ENCODE measurements at regions not wholly inside any gene's neighbourhood (a gene's known extent, or its start where the extent isn't known, plus 50 kb on each side); places are given as distances from the start of the nearest gene placed in this dataset.
A peak's percentile ranks its signal among the peaks of the same experiment; 100 is the strongest.

GRCh38 chr18:10258836-10259474, 195.5 kb upstream of the APCDD1 start:
- no peak overlapping the region for H3K4me3 ChIP-seq (ENCODE audit: low read length)
- no peaks in the 10 kb centered on the region for H3K27me3 ChIP-seq (ENCODE audit: insufficient read depth, low read depth, low read length)
- H3K9ac ChIP-seq (ENCODE audit: low read length): no peak overlapping the region
- no peaks in the 10 kb centered on the region for H3K9me3 ChIP-seq (ENCODE audit: low read length)
- no peaks in the 10 kb centered on the region for H3K9me2 ChIP-seq (ENCODE audit: insufficient read depth, low read length)
- H3K4me2 ChIP-seq (ENCODE audit: low read length): no peak overlapping the region
- no peaks in the 10 kb centered on the region for H3K79me2 ChIP-seq (replicated peaks; ENCODE audit: insufficient read depth, low read length)
- no peaks in the 10 kb centered on the region for H3K36me3 ChIP-seq (ENCODE audit: insufficient read depth, low read length)
- H3K27ac ChIP-seq (ENCODE audit: low read length): no peak overlapping the region
- H3F3A ChIP-seq (ENCODE audit: insufficient read depth, low read length, poor library complexity, severe bottlenecking): no peaks in the 10 kb centered on the region
- H2AFZ ChIP-seq (ENCODE audit: low read depth, low read length): no peak overlapping the region
- TF ChIP-seq CTCF (IDR thresholded peaks at IDR 0.05; ENCODE audit: poor library complexity, severe bottlenecking) (no peak), SMC3 (conservative IDR thresholded peaks at IDR 0.05; ENCODE audit: poor library complexity) (no peak), EZH2 (IDR thresholded peaks at IDR 0.05; ENCODE audit: borderline replicate concordance, insufficient read depth, low read length, poor library complexity, severe bottlenecking) (no peak), TAF1 (IDR thresholded peaks at IDR 0.05; ENCODE audit: low read depth) (no peak), MXI1 (conservative IDR thresholded peaks at IDR 0.05; ENCODE audit: poor library complexity, severe bottlenecking) (no peak), EP300 (conservative IDR thresholded peaks at IDR 0.05; ENCODE audit: poor library complexity, severe bottlenecking) (no peak), POLR2AphosphoS5 (IDR thresholded peaks at IDR 0.05) (no peak), RAD21 (conservative IDR thresholded peaks at IDR 0.05) (no peak)
- TF ChIP-seq, protein P1, sequence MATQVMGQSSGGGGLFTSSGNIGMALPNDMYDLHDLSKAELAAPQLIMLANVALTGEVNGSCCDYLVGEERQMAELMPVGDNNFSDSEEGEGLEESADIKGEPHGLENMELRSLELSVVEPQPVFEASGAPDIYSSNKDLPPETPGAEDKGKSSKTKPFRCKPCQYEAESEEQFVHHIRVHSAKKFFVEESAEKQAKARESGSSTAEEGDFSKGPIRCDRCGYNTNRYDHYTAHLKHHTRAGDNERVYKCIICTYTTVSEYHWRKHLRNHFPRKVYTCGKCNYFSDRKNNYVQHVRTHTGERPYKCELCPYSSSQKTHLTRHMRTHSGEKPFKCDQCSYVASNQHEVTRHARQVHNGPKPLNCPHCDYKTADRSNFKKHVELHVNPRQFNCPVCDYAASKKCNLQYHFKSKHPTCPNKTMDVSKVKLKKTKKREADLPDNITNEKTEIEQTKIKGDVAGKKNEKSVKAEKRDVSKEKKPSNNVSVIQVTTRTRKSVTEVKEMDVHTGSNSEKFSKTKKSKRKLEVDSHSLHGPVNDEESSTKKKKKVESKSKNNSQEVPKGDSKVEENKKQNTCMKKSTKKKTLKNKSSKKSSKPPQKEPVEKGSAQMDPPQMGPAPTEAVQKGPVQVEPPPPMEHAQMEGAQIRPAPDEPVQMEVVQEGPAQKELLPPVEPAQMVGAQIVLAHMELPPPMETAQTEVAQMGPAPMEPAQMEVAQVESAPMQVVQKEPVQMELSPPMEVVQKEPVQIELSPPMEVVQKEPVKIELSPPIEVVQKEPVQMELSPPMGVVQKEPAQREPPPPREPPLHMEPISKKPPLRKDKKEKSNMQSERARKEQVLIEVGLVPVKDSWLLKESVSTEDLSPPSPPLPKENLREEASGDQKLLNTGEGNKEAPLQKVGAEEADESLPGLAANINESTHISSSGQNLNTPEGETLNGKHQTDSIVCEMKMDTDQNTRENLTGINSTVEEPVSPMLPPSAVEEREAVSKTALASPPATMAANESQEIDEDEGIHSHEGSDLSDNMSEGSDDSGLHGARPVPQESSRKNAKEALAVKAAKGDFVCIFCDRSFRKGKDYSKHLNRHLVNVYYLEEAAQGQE (IDR thresholded peaks at IDR 0.05; ENCODE audit: borderline replicate concordance): no peak
- H4K20me1 ChIP-seq (ENCODE audit: insufficient read depth): no peaks in the 10 kb centered on the region

DNA sequence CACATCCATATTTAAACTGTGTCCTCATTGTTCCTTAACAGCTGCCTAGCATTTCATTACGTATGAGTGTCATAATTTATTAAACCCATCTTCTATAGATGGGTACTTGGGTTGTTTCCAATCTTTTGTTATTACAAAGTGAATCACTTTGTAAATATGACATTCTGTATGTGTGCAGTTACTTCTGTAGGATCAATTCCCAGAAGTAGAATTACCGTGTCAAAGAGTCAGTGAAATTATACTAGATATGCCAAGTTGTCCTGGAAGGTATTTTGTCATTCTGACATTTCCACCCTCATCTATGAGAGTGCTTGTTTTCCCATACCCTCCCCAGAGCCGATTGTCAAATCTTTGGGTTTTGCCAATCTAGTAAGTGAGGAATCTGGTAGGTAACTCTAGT, 194.5 kb upstream of the APCDD1 start:
- H3K27me3 ChIP-seq (ENCODE audit: insufficient read depth, low read depth, low read length): no peaks in the 10 kb centered on the region
- H3K4me2 ChIP-seq (ENCODE audit: low read length): no peak overlapping the region
- no peaks in the 10 kb centered on the region for H4K20me1 ChIP-seq (ENCODE audit: insufficient read depth)
- H3K9me3 ChIP-seq (ENCODE audit: low read length): no peaks in the 10 kb centered on the region
- H3K9me2 ChIP-seq (ENCODE audit: insufficient read depth, low read length): no peaks in the 10 kb centered on the region
- no peak overlapping the region for H3K9ac ChIP-seq (ENCODE audit: low read length)
- H3F3A ChIP-seq (ENCODE audit: insufficient read depth, low read length, poor library complexity, severe bottlenecking): no peaks in the 10 kb centered on the region
- no peak overlapping the region for H2AFZ ChIP-seq (ENCODE audit: low read depth, low read length)
- no peak overlapping the region for H3K4me3 ChIP-seq (ENCODE audit: low read length)
- no peak for TF ChIP-seq RAD21 (conservative IDR thresholded peaks at IDR 0.05)
- TF ChIP-seq EP300 (conservative IDR thresholded peaks at IDR 0.05; ENCODE audit: poor library complexity, severe bottlenecking): peak; percentile 98
- TF ChIP-seq POLR2AphosphoS5 (IDR thresholded peaks at IDR 0.05): peak; percentile 95
- no peak for TF ChIP-seq TAF1 (IDR thresholded peaks at IDR 0.05; ENCODE audit: low read depth)
- peak; percentile 35 for TF ChIP-seq MXI1 (conservative IDR thresholded peaks at IDR 0.05; ENCODE audit: poor library complexity, severe bottlenecking)
- TF ChIP-seq, protein P1 (IDR thresholded peaks at IDR 0.05; ENCODE audit: borderline replicate concordance): peak; percentile 54
- H3K36me3 ChIP-seq (ENCODE audit: insufficient read depth, low read length): no peaks in the 10 kb centered on the region
- H3K27ac ChIP-seq (ENCODE audit: low read length): no peak overlapping the region
- H3K79me2 ChIP-seq (replicated peaks; ENCODE audit: insufficient read depth, low read length): no peaks in the 10 kb centered on the region
